Mesodermal cell (in vitro differentiated cells): ENCODE measurements at regions not wholly inside any gene's neighbourhood (a gene's known extent, or its start where the extent isn't known, plus 50 kb on each side); places are given as distances from the start of the nearest gene placed in this dataset.

Experiments used
- H3K27ac ChIP-seq: 2 replicates; pipeline ENCODE4 v1.7.0; 2013; ENCODE audit warnings: mild to moderate bottlenecking, low read depth, low read length, moderate library complexity; ENCODE audit not compliant: severe bottlenecking
- H3K36me3 ChIP-seq: 2 replicates; pipeline ENCODE4 v1.7.1; 2013; ENCODE audit warnings: mild to moderate bottlenecking, low read length, moderate library complexity; ENCODE audit not compliant: control insufficient read depth, insufficient read depth
- H3K4me1 ChIP-seq: one replicate; pipeline ENCODE4 v1.7.1; 2013; ENCODE audit warnings: mild to moderate bottlenecking, low read length; ENCODE audit not compliant: insufficient read depth, control insufficient read depth, poor library complexity, severe bottlenecking
- H3K4me3 ChIP-seq: 2 replicates; pipeline ENCODE4 v1.7.0; 2013; ENCODE audit warnings: low read length, control low read depth, mild to moderate bottlenecking; ENCODE audit not compliant: insufficient read depth, poor library complexity, severe bottlenecking; ENCODE audit errors: extremely low read depth
- H3K9me3 ChIP-seq: 2 replicates; pipeline ENCODE4 v1.7.1; 2013; ENCODE audit warnings: mild to moderate bottlenecking, low read length, moderate library complexity; ENCODE audit not compliant: control insufficient read depth
- WGBS, 2 experiments: methylation state at CpG; one replicate each; pipeline ENCODE4 v1.1.5; 2013; ENCODE audit warnings: missing lambda C conversion rate in 2 of 2; ENCODE audit not compliant: insufficient coverage in 2 of 2; 5-methylcytosine and 5-hydroxymethylcytosine counted together

GRCh38 chr11:91966368-91966767, 258.2 kb upstream of the FAT3 start:
- H3K4me3 ChIP-seq, result no peak overlapping the region
- H3K36me3 ChIP-seq, result no peaks in the 10 kb centered on the region
- H3K27ac ChIP-seq, result no peak overlapping the region
- no CpG with 5 or more reads among the region's 1 CpG for WGBS, 2 experiments
- no peaks in the 10 kb centered on the region for H3K4me1 ChIP-seq
- peaks cover 4% of the 10 kb centered on the region for H3K9me3 ChIP-seq

GRCh38 chr11:91960770-91961169, 263.8 kb upstream of the FAT3 start:
- Histone ChIP-seq H3K9me3 (peaks cover 10% of the 10 kb centered on the region), H3K4me3 (no peak overlapping the region), H3K27ac (no peak overlapping the region), H3K4me1 (no peaks in the 10 kb centered on the region), H3K36me3 (no peaks in the 10 kb centered on the region)
- WGBS, 2 experiments, result 92% methylated on average over 1 of the region's 3 CpGs; no CpG with 5 or more reads in 1 of the 2 experiments

DNA sequence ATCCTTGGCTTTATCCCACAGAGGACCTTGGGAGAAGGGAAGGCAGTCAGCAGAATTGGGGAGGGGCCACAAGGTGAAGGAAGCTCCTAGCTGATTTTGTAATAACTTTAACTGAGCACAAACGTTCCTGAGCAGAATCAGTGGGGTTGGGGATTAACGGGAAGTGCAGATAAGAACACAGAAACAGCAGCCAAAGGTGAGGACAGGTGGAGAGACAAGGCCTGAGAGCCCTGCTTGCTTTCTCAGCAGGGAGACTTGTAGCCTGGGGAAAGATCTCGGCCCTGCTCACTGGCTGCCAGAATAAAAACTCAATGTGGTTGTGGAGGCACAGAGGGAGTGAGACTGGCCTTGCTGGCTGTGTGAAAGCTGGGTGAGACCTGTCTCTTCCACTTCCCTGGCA, 265.2 kb upstream of the FAT3 start:
- no peaks in the 10 kb centered on the region for H3K36me3 ChIP-seq
- H3K4me1 ChIP-seq, result no peaks in the 10 kb centered on the region
- no peak overlapping the region for H3K27ac ChIP-seq
- H3K9me3 ChIP-seq, result peaks cover 10% of the 10 kb centered on the region
- no peak overlapping the region for H3K4me3 ChIP-seq
- 75 to 77% methylated on average over 2 to 3 of the region's 3 CpGs for WGBS, 2 experiments

DNA sequence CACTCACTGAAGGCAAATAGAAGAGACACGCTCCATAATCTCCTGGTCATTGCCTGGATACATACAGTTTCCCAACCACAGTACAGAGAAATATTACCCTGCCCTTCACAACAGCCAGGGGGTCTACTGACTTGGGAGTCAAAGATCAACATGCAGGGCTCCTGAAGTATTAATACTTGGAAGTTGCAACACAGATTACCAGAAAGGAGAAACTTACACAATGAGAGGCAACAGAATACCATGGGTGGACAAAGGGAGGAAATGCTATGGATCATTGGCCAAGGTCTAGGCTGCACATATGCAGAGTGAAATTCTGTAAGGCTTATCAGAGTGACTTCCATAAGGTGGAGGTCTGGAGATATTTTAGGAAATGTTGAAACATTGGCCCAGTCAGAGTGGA, 267.9 kb upstream of the FAT3 start:
- Histone ChIP-seq H3K4me3 (no peak overlapping the region), H3K4me1 (no peaks in the 10 kb centered on the region), H3K36me3 (no peaks in the 10 kb centered on the region), H3K9me3 (peaks cover 9% of the 10 kb centered on the region), H3K27ac (no peak overlapping the region)
- WGBS, 2 experiments, result 75% methylated on average over 1 of the region's 1 CpG; no CpG with 5 or more reads in 1 of the 2 experiments

DNA sequence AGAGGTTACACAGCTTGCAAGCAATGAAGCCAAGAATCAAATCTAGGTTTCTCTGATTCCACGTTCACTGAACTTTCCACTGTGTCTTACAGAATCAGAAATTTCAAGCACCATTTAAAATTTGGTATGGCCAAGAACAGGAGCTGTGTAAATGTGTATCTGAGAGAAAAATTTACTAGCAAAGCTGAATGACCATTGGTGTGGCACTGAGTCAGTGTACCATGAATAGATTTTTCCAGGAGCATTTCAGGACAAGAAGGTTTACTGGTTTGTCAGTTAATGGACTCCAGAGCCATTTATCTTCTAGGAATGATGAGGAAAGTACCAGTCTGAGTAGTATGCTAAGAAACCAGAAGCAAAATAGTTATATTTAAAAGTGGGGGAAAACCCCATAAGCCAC, 269.4 kb upstream of the FAT3 start:
- H3K36me3 ChIP-seq, result no peaks in the 10 kb centered on the region
- H3K27ac ChIP-seq, result no peak overlapping the region
- no peak overlapping the region for H3K4me3 ChIP-seq
- H3K9me3 ChIP-seq, result no peaks in the 10 kb centered on the region
- no peaks in the 10 kb centered on the region for H3K4me1 ChIP-seq
- WGBS, 2 experiments, result no CpG with 5 or more reads among the region's 1 CpG

GRCh38 chr11:91952056-91952455, 272.6 kb upstream of the FAT3 start:
- 100% methylated on average over 1 of the region's 5 CpGs for WGBS, 2 experiments
- Histone ChIP-seq H3K9me3 (no peaks in the 10 kb centered on the region), H3K4me1 (peaks cover 7% of the 10 kb centered on the region), H3K36me3 (no peaks in the 10 kb centered on the region), H3K27ac (no peak overlapping the region), H3K4me3 (no peak overlapping the region)

- Histone ChIP-seq H3K9me3 (no peaks in the 10 kb centered on the region), H3K4me3 (no peak overlapping the region), H3K36me3 (no peaks in the 10 kb centered on the region), H3K4me1 (peaks cover 13% of the 10 kb centered on the region), H3K27ac (no peak overlapping the region)
- WGBS, 2 experiments, result 14 to 17% methylated on average over 1 of the region's 2 CpGs
Measured at GRCh38 chr11:91947215-91947820, 277.3 kb upstream of the FAT3 start.

GRCh38 chr11:91946397-91946951, 278.1 kb upstream of the FAT3 start:
- WGBS, 2 experiments, result 100% methylated on average over 1 of the region's 1 CpG
- Histone ChIP-seq H3K9me3 (no peaks in the 10 kb centered on the region), H3K4me1 (peaks cover 13% of the 10 kb centered on the region), H3K36me3 (no peaks in the 10 kb centered on the region), H3K27ac (no peak overlapping the region), H3K4me3 (no peak overlapping the region)

- no peaks in the 10 kb centered on the region for H3K9me3 ChIP-seq
- 93% methylated on average over 2 of the region's 3 CpGs; no CpG with 5 or more reads in 1 of the 2 experiments for WGBS, 2 experiments
- H3K36me3 ChIP-seq, result no peaks in the 10 kb centered on the region
- H3K4me1 ChIP-seq, result no peaks in the 10 kb centered on the region
- H3K27ac ChIP-seq, result no peak overlapping the region
- no peak overlapping the region for H3K4me3 ChIP-seq
Measured at GRCh38 chr11:91935120-91935519, 289.5 kb upstream of the FAT3 start.

- H3K9me3 ChIP-seq, result no peaks in the 10 kb centered on the region
Measured at GRCh38 chr11:91932151-91932821, 292.3 kb upstream of the FAT3 start.

DNA sequence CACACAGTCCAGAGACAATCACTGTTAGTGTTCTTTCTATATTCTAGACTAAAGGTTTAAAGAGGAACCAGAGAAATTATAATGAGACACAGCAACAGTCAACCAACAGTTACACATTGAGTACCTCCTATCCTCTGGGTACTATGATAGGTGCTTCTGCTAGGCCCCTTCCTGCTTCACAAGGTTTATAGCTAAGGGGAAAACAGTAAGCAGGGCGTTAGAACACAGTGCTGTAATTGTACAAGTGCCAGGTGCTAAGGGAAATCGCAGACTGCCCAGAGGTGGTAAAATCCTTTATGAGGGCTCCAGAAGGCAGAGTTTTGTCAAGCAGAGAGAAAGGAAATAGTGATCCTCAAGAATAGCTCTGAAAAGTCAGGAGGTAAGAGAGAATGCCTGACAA, 297.2 kb upstream of the FAT3 start:
- Histone ChIP-seq H3K27ac (no peak overlapping the region), H3K36me3 (no peaks in the 10 kb centered on the region), H3K4me3 (no peak overlapping the region), H3K4me1 (no peaks in the 10 kb centered on the region), H3K9me3 (no peaks in the 10 kb centered on the region)
- 71 to 82% methylated on average over 2 of the region's 2 CpGs for WGBS, 2 experiments

More at GRCh38 chr11:91932151-91932821, 292.3 kb upstream of the FAT3 start:
- Histone ChIP-seq H3K27ac (no peak overlapping the region), H3K4me1 (no peaks in the 10 kb centered on the region), H3K36me3 (no peaks in the 10 kb centered on the region), H3K4me3 (no peak overlapping the region)
- 86 to 92% methylated on average over 8 to 10 of the region's 11 CpGs for WGBS, 2 experiments
